GM12865 (cell line): ENCODE measurements at regions not wholly inside any gene's neighbourhood (a gene's known extent, or its start where the extent isn't known, plus 50 kb on each side); places are given as distances from the start of the nearest gene placed in this dataset.

Source experiments
- DNase-seq: peaks from one replicate; pipeline ENCODE4 v3.0.0; 2010; ENCODE audit warnings: low read depth
- H3K4me3 ChIP-seq: 2 replicates; pipeline ENCODE4 v1.5.1; 2011; ENCODE audit warnings: mild to moderate bottlenecking, low read depth, low read length, control low read depth
- CTCF ChIP-seq: IDR thresholded peaks from 2 replicates; pipeline ENCODE4 v1.5.1; 2011; ENCODE audit warnings: low read length, control low read depth, low read depth, inconsistent platforms; ENCODE audit not compliant: insufficient read depth; ENCODE audit errors: missing control alignments

GRCh38 chr14:98312006-98312405, 960.0 kb downstream of the BCL11B start:
- TF ChIP-seq CTCF = no peak
- H3K4me3 ChIP-seq = no peak overlapping the region
- DNase-seq = no peak

- no peak for TF ChIP-seq CTCF
These were observed 950.2 kb downstream of the BCL11B start for GRCh38 chr14:98321841-98322240.

GRCh38 chr14:98323836-98324235, 948.2 kb downstream of the BCL11B start:
- TF ChIP-seq CTCF = no peak
- DNase-seq = no peak
- H3K4me3 ChIP-seq = no peak overlapping the region

More at GRCh38 chr14:98321841-98322240, 950.2 kb downstream of the BCL11B start:
- peak; percentile 17 for DNase-seq
- H3K4me3 ChIP-seq = no peak overlapping the region

GRCh38 chr14:98325761-98326160, 946.2 kb downstream of the BCL11B start:
- no peak overlapping the region for H3K4me3 ChIP-seq
- TF ChIP-seq CTCF = no peak
- no peak for DNase-seq

- TF ChIP-seq CTCF = no peak
- no peak overlapping the region for H3K4me3 ChIP-seq
- no peak for DNase-seq
These were observed 943.5 kb downstream of the BCL11B start for GRCh38 chr14:98328496-98328895.

- DNase-seq = no peak
- no peak overlapping the region for H3K4me3 ChIP-seq
- no peak for TF ChIP-seq CTCF
These were observed 937.8 kb downstream of the BCL11B start for GRCh38 chr14:98334186-98334585.

- H3K4me3 ChIP-seq = no peak overlapping the region
- DNase-seq = no peak
- no peak for TF ChIP-seq CTCF
These were observed 930.8 kb downstream of the BCL11B start for GRCh38 chr14:98341211-98341610.
